Mesenchymal stem cell (in vitro differentiated cells and primary cell): ENCODE measurements at regions not wholly inside any gene's neighbourhood (a gene's known extent, or its start where the extent isn't known, plus 50 kb on each side); places are given as distances from the start of the nearest gene placed in this dataset.

Experiments used
- DNase-seq: peaks from one replicate; pipeline ENCODE4 v3.0.0-alpha.2; 2013
- H2AFZ ChIP-seq: one replicate; pipeline ENCODE4 v1.6.1; 2013; ENCODE audit warnings: low read depth, mild to moderate bottlenecking, control low read depth, inconsistent platforms, low read length, moderate library complexity
- H2AK5ac ChIP-seq: 2 replicates; pipeline ENCODE4 v1.6.1; 2013; ENCODE audit warnings: low read length, moderate library complexity, mild to moderate bottlenecking, inconsistent platforms; ENCODE audit not compliant: severe bottlenecking
- H2BK120ac ChIP-seq: one replicate; pipeline ENCODE4 v1.6.1; 2013; ENCODE audit warnings: low read depth, mild to moderate bottlenecking, inconsistent platforms, low read length, moderate library complexity
- H2BK12ac ChIP-seq, 2 experiments: one replicate each; pipeline ENCODE4 v1.6.1; 2013; ENCODE audit warnings: inconsistent platforms in 2 of 2, low read length in 2 of 2, mild to moderate bottlenecking in 2 of 2, moderate library complexity in 2 of 2, control low read depth in 1 of 2
- H2BK15ac ChIP-seq: one replicate; pipeline ENCODE4 v1.6.1; 2013; ENCODE audit warnings: mild to moderate bottlenecking, low read depth, inconsistent platforms; ENCODE audit not compliant: poor library complexity, severe bottlenecking
- H2BK5ac ChIP-seq: 2 replicates; pipeline ENCODE4 v1.6.1; 2013; ENCODE audit warnings: low read depth, mild to moderate bottlenecking, low read length, control low read depth, inconsistent platforms; ENCODE audit not compliant: poor library complexity, severe bottlenecking
- H3K14ac ChIP-seq, 2 experiments: one replicate each; pipeline ENCODE4 v1.6.1; 2013; ENCODE audit warnings: inconsistent platforms in 2 of 2, low read length in 2 of 2, control low read depth in 1 of 2, mild to moderate bottlenecking in 1 of 2, moderate library complexity in 1 of 2
- H3K18ac ChIP-seq, 2 experiments: one replicate each; pipeline ENCODE4 v1.6.1; 2013; ENCODE audit warnings: inconsistent platforms in 2 of 2, low read length in 2 of 2, control low read depth in 1 of 2, low read depth in 1 of 2, mild to moderate bottlenecking in 1 of 2
- H3K23ac ChIP-seq, 2 experiments: one replicate each; pipeline ENCODE4 v1.6.1; 2013; ENCODE audit warnings: inconsistent platforms in 2 of 2, low read length in 2 of 2, mild to moderate bottlenecking in 2 of 2, moderate library complexity in 2 of 2, control low read depth in 1 of 2
- H3K27ac ChIP-seq: 2 replicates; pipeline ENCODE4 v1.5.1; 2013; ENCODE audit warnings: mild to moderate bottlenecking, moderate library complexity, low read length, control low read depth, inconsistent platforms; ENCODE audit not compliant: poor library complexity, severe bottlenecking
- H3K27me3 ChIP-seq, 2 experiments: 2 replicates each; pipeline versions ENCODE4 v1.6.1 to v1.7.0; 2013; ENCODE audit warnings: low read length in 2 of 2, mild to moderate bottlenecking in 2 of 2, moderate library complexity in 2 of 2, control low read depth in 1 of 2, inconsistent platforms in 1 of 2; ENCODE audit not compliant: control insufficient read depth in 1 of 2, insufficient read depth in 1 of 2
- H3K36me3 ChIP-seq, 2 experiments: 2 replicates each; pipeline versions ENCODE4 v1.6.1 to v1.7.0; 2013; ENCODE audit warnings: low read length in 2 of 2, control low read depth in 1 of 2, inconsistent platforms in 1 of 2, low read depth in 1 of 2, mild to moderate bottlenecking in 1 of 2; ENCODE audit not compliant: insufficient read depth in 2 of 2, control insufficient read depth in 1 of 2
- H3K4ac ChIP-seq, 2 experiments: one replicate each; pipeline ENCODE4 v1.6.1; 2013; ENCODE audit warnings: inconsistent platforms in 2 of 2, low read length in 2 of 2, mild to moderate bottlenecking in 2 of 2, moderate library complexity in 2 of 2, control low read depth in 1 of 2, low read depth in 1 of 2
- H3K4me1 ChIP-seq: 2 replicates; pipeline ENCODE4 v1.6.1; 2013; ENCODE audit warnings: low read depth, low read length, control low read depth; ENCODE audit not compliant: control insufficient read depth, insufficient read depth
- H3K4me2 ChIP-seq: 2 replicates; pipeline ENCODE4 v1.6.1; 2013; ENCODE audit warnings: low read length, mild to moderate bottlenecking, inconsistent platforms; ENCODE audit not compliant: poor library complexity, severe bottlenecking
- H3K4me3 ChIP-seq, 2 experiments: 2 replicates each; pipeline versions ENCODE4 v1.5.1 to v1.7.0; 2013; ENCODE audit warnings: low read length in 2 of 2, mild to moderate bottlenecking in 2 of 2, control low read depth in 1 of 2, low read depth in 1 of 2; ENCODE audit not compliant: insufficient read depth in 1 of 2
- H3K79me1 ChIP-seq: replicated peaks from 2 replicates; pipeline ENCODE4 v1.6.1; 2013; ENCODE audit warnings: mild to moderate bottlenecking, control low read depth, low read length, inconsistent platforms; ENCODE audit not compliant: poor library complexity, severe bottlenecking
- H3K9ac ChIP-seq: 2 replicates; pipeline ENCODE4 v1.7.0; 2013; ENCODE audit warnings: mild to moderate bottlenecking, low read length, moderate library complexity
- H3K9me3 ChIP-seq: 2 replicates; pipeline ENCODE4 v1.7.0; 2013; ENCODE audit warnings: mild to moderate bottlenecking, low read length; ENCODE audit not compliant: control insufficient read depth
- H4K8ac ChIP-seq: one replicate; pipeline ENCODE4 v1.6.1; 2013; ENCODE audit warnings: inconsistent platforms, mild to moderate bottlenecking, low read length, moderate library complexity
- H4K91ac ChIP-seq: one replicate; pipeline ENCODE4 v1.6.1; 2013; ENCODE audit warnings: mild to moderate bottlenecking, low read length, inconsistent platforms
- WGBS: methylation state at CpG from one replicate; pipeline ENCODE4 v1.1.7; 2013; ENCODE audit warnings: mixed read lengths; 5-methylcytosine and 5-hydroxymethylcytosine counted together

DNA sequence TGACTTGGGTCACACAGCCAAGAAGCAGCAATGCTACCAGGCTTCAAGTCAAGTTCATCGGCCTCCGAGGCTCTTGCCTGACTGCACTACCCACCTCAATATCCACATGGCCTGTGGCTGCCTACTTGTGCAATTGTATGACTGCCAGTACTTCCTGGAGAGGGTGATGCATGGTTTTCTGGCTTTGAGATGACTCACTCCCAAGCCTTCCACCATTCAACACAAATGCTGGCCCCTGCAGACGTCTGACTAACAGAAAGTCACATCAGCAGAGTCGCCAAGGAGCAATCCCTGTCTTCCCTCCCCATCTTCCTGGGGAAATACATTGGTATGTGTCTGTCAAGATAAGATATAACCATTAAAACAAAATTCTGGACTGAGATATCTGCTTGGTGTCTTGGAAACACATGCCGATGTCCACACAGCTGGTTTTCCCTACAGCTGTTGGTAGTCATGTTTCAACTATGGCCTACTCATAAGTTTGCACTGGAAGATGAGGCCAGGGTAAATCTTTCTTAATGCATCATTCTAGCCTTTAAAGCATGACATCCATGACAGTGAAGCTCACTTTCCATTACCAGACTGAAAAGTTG, 79.6 kb upstream of the SPATA12 start:
- no peaks in the 10 kb centered on the region for H3K79me1 ChIP-seq
- H3K36me3 ChIP-seq, result no peaks in the 10 kb centered on the region
- H3K23ac ChIP-seq, result no peak overlapping the region
- DNase-seq, result peak; percentile 99
- no peak overlapping the region for H3K4ac ChIP-seq
- peak overlapping the region; percentile 73 for H3K9ac ChIP-seq
- H3K18ac ChIP-seq, result peak overlapping the region; percentile 4 to 68
- no peak overlapping the region for H2BK5ac ChIP-seq
- no peak overlapping the region for H2AK5ac ChIP-seq
- H3K14ac ChIP-seq, result no peak overlapping the region
- no peak overlapping the region for H4K91ac ChIP-seq
- no peak overlapping the region for H3K27ac ChIP-seq
- H2AFZ ChIP-seq, result no peak overlapping the region
- peak overlapping the region in 1 of 2 experiments; percentile 30 for H3K4me3 ChIP-seq
- H4K8ac ChIP-seq, result no peak overlapping the region
- WGBS, result 21% methylated on average over 3 of the region's 5 CpGs
- H2BK12ac ChIP-seq, result peak overlapping the region in 1 of 2 experiments; percentile 76
- H2BK120ac ChIP-seq, result no peak overlapping the region
- no peaks in the 10 kb centered on the region for H3K9me3 ChIP-seq
- H2BK15ac ChIP-seq, result no peak overlapping the region
- H3K4me2 ChIP-seq, result no peak overlapping the region
- peaks cover 2% of the 10 kb centered on the region for H3K4me1 ChIP-seq
- H3K27me3 ChIP-seq, result no peaks in the 10 kb centered on the region

DNA sequence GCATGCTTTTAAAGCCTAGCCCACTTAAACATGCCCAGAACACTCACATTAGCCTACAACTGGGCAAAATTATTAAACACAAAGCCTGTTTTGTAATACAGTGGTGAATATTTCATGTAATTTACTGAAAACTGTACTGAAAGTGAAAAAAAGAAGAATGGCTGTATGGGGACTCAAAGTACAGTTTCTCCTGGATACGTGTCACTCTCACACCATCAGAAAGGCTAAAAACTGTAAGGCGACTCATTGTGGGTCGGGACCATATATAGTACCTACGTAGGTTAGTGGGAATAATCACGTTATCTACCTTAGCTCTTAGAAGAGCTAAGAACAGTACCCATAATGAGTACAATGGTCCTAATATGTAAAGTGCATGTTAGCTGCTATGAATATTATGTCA, 80.2 kb upstream of the SPATA12 start:
- Histone ChIP-seq H3K27me3 (no peaks in the 10 kb centered on the region), H3K14ac (no peak overlapping the region), H4K8ac (no peak overlapping the region), H2BK5ac (no peak overlapping the region), H4K91ac (no peak overlapping the region), H3K27ac (no peak overlapping the region), H3K18ac (peak overlapping the region; percentile 0 to 31), H3K4ac (no peak overlapping the region), H3K23ac (no peak overlapping the region), H2AFZ (no peak overlapping the region), H2BK15ac (no peak overlapping the region), H3K79me1 (no peaks in the 10 kb centered on the region), H2AK5ac (no peak overlapping the region), H3K9me3 (no peaks in the 10 kb centered on the region), H3K4me2 (no peak overlapping the region), H3K4me1 (peaks cover 2% of the 10 kb centered on the region), H3K36me3 (no peaks in the 10 kb centered on the region), H3K4me3 (no peak overlapping the region), H3K9ac (no peak overlapping the region), H2BK120ac (no peak overlapping the region), H2BK12ac (no peak overlapping the region)
- DNase-seq, result no peak
- 93% methylated on average over 5 of the region's 5 CpGs for WGBS

DNA sequence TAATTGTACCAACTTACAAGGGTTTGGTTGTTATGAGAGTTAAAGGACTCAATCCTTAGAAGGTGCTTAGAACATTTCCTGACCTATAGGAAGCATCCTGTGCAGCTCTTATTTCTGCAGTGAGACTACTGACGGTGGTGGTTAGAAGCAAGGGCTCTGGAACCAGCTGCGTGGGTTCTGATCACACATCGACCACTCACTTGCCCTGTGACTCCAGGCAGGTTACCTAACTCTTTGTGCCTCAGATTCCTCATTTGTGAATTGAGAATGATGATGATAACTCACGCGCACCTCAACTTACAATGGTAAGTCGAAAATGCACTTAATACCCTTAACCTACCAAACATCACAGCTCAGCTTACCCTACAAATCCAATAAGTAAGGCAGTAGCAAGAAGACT, 80.7 kb upstream of the SPATA12 start:
- H2BK15ac ChIP-seq, result no peak overlapping the region
- no peak overlapping the region for H3K14ac ChIP-seq
- DNase-seq, result no peak
- no peak overlapping the region for H2BK120ac ChIP-seq
- no peak overlapping the region for H3K23ac ChIP-seq
- no peak overlapping the region for H4K8ac ChIP-seq
- no peak overlapping the region for H3K4me3 ChIP-seq
- no peak overlapping the region for H3K27ac ChIP-seq
- no peak overlapping the region for H4K91ac ChIP-seq
- H3K27me3 ChIP-seq, result no peaks in the 10 kb centered on the region
- no peaks in the 10 kb centered on the region for H3K36me3 ChIP-seq
- H2BK12ac ChIP-seq, result peak overlapping the region in 1 of 2 experiments; percentile 49
- H3K4me2 ChIP-seq, result no peak overlapping the region
- WGBS, result 96% methylated on average over 5 of the region's 6 CpGs
- no peaks in the 10 kb centered on the region for H3K79me1 ChIP-seq
- no peaks in the 10 kb centered on the region for H3K9me3 ChIP-seq
- H2BK5ac ChIP-seq, result no peak overlapping the region
- H2AK5ac ChIP-seq, result no peak overlapping the region
- no peak overlapping the region for H2AFZ ChIP-seq
- H3K4me1 ChIP-seq, result peaks cover 2% of the 10 kb centered on the region
- no peak overlapping the region for H3K9ac ChIP-seq
- no peak overlapping the region for H3K4ac ChIP-seq
- no peak overlapping the region for H3K18ac ChIP-seq

DNA sequence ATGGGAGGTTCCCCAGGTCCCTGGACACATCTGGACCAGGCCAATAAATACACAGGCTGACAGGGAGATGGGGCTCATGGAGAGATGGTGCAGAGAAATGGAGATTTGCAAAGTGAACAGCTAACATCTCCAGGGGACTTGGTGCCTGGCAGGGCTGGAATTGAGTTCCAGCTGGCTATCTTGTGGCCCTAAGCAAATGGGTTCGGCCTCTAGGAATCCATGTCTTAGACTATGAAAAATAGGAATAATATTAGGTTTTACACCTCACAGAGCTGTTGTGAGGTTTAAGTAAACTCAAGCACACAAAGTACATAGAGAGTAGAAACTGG, 82.9 kb upstream of the SPATA12 start:
- Histone ChIP-seq H3K9me3 (no peaks in the 10 kb centered on the region), H3K4me2 (no peak overlapping the region), H3K14ac (no peak overlapping the region), H2BK12ac (peak overlapping the region in 1 of 2 experiments; percentile 72), H2BK120ac (no peak overlapping the region), H4K8ac (no peak overlapping the region), H3K23ac (no peak overlapping the region), H3K4me1 (peaks cover 2% of the 10 kb centered on the region), H3K18ac (no peak overlapping the region), H4K91ac (peak overlapping the region; percentile 15), H3K27me3 (no peaks in the 10 kb centered on the region), H3K4ac (no peak overlapping the region), H3K27ac (no peak overlapping the region), H3K9ac (peak overlapping the region; percentile 82), H2AK5ac (no peak overlapping the region), H3K4me3 (no peak overlapping the region), H2BK15ac (no peak overlapping the region), H3K36me3 (no peaks in the 10 kb centered on the region), H2BK5ac (no peak overlapping the region), H2AFZ (no peak overlapping the region), H3K79me1 (no peaks in the 10 kb centered on the region)
- no CpG with 5 or more reads among the region's 1 CpG for WGBS
- no peak for DNase-seq
